HG03025 (cell line): ENCODE measurements at regions not wholly inside any gene's neighbourhood (a gene's known extent, or its start where the extent isn't known, plus 50 kb on each side); places are given as distances from the start of the nearest gene placed in this dataset.

Experiments used
- ATAC-seq: cut with Tn5 transposase; IDR thresholded peaks from one replicate; pipeline ENCODE4 v1.9.1; 2021; ENCODE audit warnings: mild to moderate bottlenecking, moderate library complexity; ENCODE audit not compliant: unreplicated experiment, low FRiP score

- no peak for ATAC-seq
These were observed 260.1 kb upstream of the SORCS1 start for GRCh38 chr10:107424628-107425027.

GRCh38 chr10:107423903-107424302 is 259.4 kb upstream of the SORCS1 start:
- ATAC-seq = no peak

- ATAC-seq = no peak
These were observed 258.2 kb upstream of the SORCS1 start for GRCh38 chr10:107422681-107423080.

GRCh38 chr10:107420196-107420595 is 255.7 kb upstream of the SORCS1 start:
- ATAC-seq = no peak

- no peak for ATAC-seq
These were observed 253.7 kb upstream of the SORCS1 start for GRCh38 chr10:107418085-107418806.

GRCh38 chr10:107417446-107417845 is 252.9 kb upstream of the SORCS1 start:
- ATAC-seq = no peak

GRCh38 chr10:107415446-107415845 is 250.9 kb upstream of the SORCS1 start:
- no peak for ATAC-seq

GRCh38 chr10:107413971-107414370 is 249.5 kb upstream of the SORCS1 start:
- no peak for ATAC-seq

GRCh38 chr10:107409522-107409921 is 245.0 kb upstream of the SORCS1 start:
- ATAC-seq = no peak

GRCh38 chr10:107398115-107398514 is 233.6 kb upstream of the SORCS1 start:
- no peak for ATAC-seq

GRCh38 chr10:107391901-107392300 is 227.4 kb upstream of the SORCS1 start:
- ATAC-seq = no peak

- ATAC-seq = no peak
These were observed 226.1 kb upstream of the SORCS1 start for GRCh38 chr10:107390563-107390962.

GRCh38 chr10:107383357-107383756 is 218.9 kb upstream of the SORCS1 start:
- ATAC-seq = no peak

GRCh38 chr10:107379601-107380000 is 215.1 kb upstream of the SORCS1 start:
- ATAC-seq = no peak

- ATAC-seq = no peak
These were observed 207.3 kb upstream of the SORCS1 start for GRCh38 chr10:107371801-107372200.

GRCh38 chr10:107364872-107365271 is 200.4 kb upstream of the SORCS1 start:
- no peak for ATAC-seq

GRCh38 chr10:107362306-107362705 is 197.8 kb upstream of the SORCS1 start:
- no peak for ATAC-seq

- ATAC-seq = no peak
These were observed 192.5 kb upstream of the SORCS1 start for GRCh38 chr10:107357033-107357432.

- ATAC-seq = no peak
These were observed 191.9 kb upstream of the SORCS1 start for GRCh38 chr10:107356396-107356795.

- ATAC-seq = no peak
These were observed 178.2 kb upstream of the SORCS1 start for GRCh38 chr10:107342711-107343110.

GRCh38 chr10:107341281-107341680 is 176.8 kb upstream of the SORCS1 start:
- ATAC-seq = no peak

- no peak for ATAC-seq
These were observed 175.8 kb upstream of the SORCS1 start for GRCh38 chr10:107340326-107340725.

GRCh38 chr10:107336061-107336460 is 171.6 kb upstream of the SORCS1 start:
- no peak for ATAC-seq
